Endothelial cell of hepatic sinusoid (primary cell): ENCODE measurements at regions not wholly inside any gene's neighbourhood (a gene's known extent, or its start where the extent isn't known, plus 50 kb on each side); places are given as distances from the start of the nearest gene placed in this dataset.

Source experiments
- in situ Hi-C: cut with HindIII; loops from 2 replicates; pipeline ENCODE4 v1.10.0; 2017; ENCODE audit warnings: low sequenced_read_pairs

- in situ Hi-C loops: no loop called here
These were observed 64.1 kb upstream of the MMS22L start for GRCh38 chr6:97347111-97347510.

- in situ Hi-C loops: no loop called here
These were observed 78.3 kb upstream of the MMS22L start for GRCh38 chr6:97361286-97361685.

- in situ Hi-C loops: no loop called here
These were observed 81.3 kb upstream of the MMS22L start for GRCh38 chr6:97364327-97364726.

- in situ Hi-C loops: loop anchor here (25.0 kb wide), 1 partner anchor 195 kb away; no protein-coding TSS in a partner anchor
These were observed 99.1 kb upstream of the MMS22L start for GRCh38 chr6:97382071-97382470.

- in situ Hi-C loops: loop anchor here (25.0 kb wide), 1 partner anchor 205 kb away; no protein-coding TSS in a partner anchor
These were observed 109.7 kb upstream of the MMS22L start for GRCh38 chr6:97392735-97393134.

- in situ Hi-C loops: loop anchor here (25.0 kb wide), 1 partner anchor 207 kb away; no protein-coding TSS in a partner anchor
These were observed 111.2 kb upstream of the MMS22L start for GRCh38 chr6:97394160-97394748.

GRCh38 chr6:97396880-97397279, 113.9 kb upstream of the MMS22L start:
- in situ Hi-C loops: loop anchor here (25.0 kb wide), 1 partner anchor 210 kb away; no protein-coding TSS in a partner anchor

GRCh38 chr6:97399208-97399607, 116.2 kb upstream of the MMS22L start:
- in situ Hi-C loops: loop anchor here (25.0 kb wide), 1 partner anchor 212 kb away; no protein-coding TSS in a partner anchor

GRCh38 chr6:97401533-97401932, 118.5 kb upstream of the MMS22L start:
- in situ Hi-C loops: no loop called here

GRCh38 chr6:97405818-97406409, 122.9 kb upstream of the MMS22L start:
- in situ Hi-C loops: no loop called here

- in situ Hi-C loops: no loop called here
These were observed 123.6 kb upstream of the MMS22L start for GRCh38 chr6:97406633-97407032.

- in situ Hi-C loops: no loop called here
These were observed 128.6 kb upstream of the MMS22L start for GRCh38 chr6:97411610-97412009.

GRCh38 chr6:97412511-97412910, 129.5 kb upstream of the MMS22L start:
- in situ Hi-C loops: no loop called here

GRCh38 chr6:97422171-97422570, 139.2 kb upstream of the MMS22L start:
- in situ Hi-C loops: no loop called here

GRCh38 chr6:97423190-97423589, 140.2 kb upstream of the MMS22L start:
- in situ Hi-C loops: no loop called here

- in situ Hi-C loops: no loop called here
These were observed 144.6 kb upstream of the MMS22L start for GRCh38 chr6:97427648-97428047.

GRCh38 chr6:97437087-97437486, 154.1 kb upstream of the MMS22L start:
- in situ Hi-C loops: no loop called here

GRCh38 chr6:97438011-97438671, 155.1 kb upstream of the MMS22L start:
- in situ Hi-C loops: no loop called here

- in situ Hi-C loops: no loop called here
These were observed 157.7 kb upstream of the MMS22L start for GRCh38 chr6:97440590-97441176.

GRCh38 chr6:97443408-97444080, 160.5 kb upstream of the MMS22L start:
- in situ Hi-C loops: no loop called here

- in situ Hi-C loops: no loop called here
These were observed 162.4 kb upstream of the MMS22L start for GRCh38 chr6:97445407-97445806.
